ENCODE measurements at regions not wholly inside any gene's neighbourhood (a gene's known extent, or its start where the extent isn't known, plus 50 kb on each side); places are given as distances from the start of the nearest gene placed in this dataset.

DNA sequence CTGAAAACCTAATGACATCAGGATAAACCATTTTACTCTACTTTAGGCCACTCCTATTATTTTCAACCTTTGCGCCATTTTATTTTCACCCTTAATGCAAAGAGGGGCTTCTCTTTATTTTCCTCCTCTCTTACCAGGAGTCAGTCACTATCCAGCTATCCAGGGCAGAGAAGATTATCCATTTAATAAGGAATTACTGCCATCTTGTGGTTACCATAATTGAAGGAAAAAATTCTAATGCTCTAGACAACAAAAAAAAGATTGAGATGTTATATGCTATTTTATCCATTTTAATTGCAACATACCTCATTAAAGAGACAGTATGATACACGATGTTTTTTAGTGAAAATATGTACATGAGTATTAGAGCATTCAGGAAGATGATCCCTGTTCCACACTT lies 514.5 kb upstream of the FAM241A start:
- no peak overlapping the region for H2BK20ac ChIP-seq (ENCODE audit: low read depth, low read length)
- H3K56ac ChIP-seq (ENCODE audit: extremely low read depth, insufficient read depth, low read length) = no peak overlapping the region
- no peaks in the 10 kb centered on the region for H3K4me1 ChIP-seq (ENCODE audit: control insufficient read depth, insufficient read depth, low read length)
- no peaks in the 10 kb centered on the region for H3K9me1 ChIP-seq (ENCODE audit: insufficient read depth, low read length)
- H3K9ac ChIP-seq (ENCODE audit: low read depth, low read length) = no peak overlapping the region
- H3K27ac ChIP-seq (ENCODE audit: insufficient read depth, low read length) = no peak overlapping the region
- H3K4me3 ChIP-seq (ENCODE audit: insufficient read depth, low read depth, low read length) = no peak overlapping the region
- no peak overlapping the region for H2AK5ac ChIP-seq (ENCODE audit: low read depth, low read length)
- no peak overlapping the region for H4K8ac ChIP-seq (ENCODE audit: low read depth in 2 of 2, low read length in 2 of 2)
- H2BK5ac ChIP-seq (ENCODE audit: low read depth, low read length, poor library complexity, severe bottlenecking) = no peak overlapping the region
- intact Hi-C loops (cut with micrococcal nuclease) (loop anchor here (1.0 to 10.0 kb wide), 7 partner anchors 155 to 1632 kb away; no protein-coding TSS in a partner anchor), dilution Hi-C loops (cut with HindIII; ENCODE audit: low sequenced_read_pairs, unreplicated experiment) (no loop called here), in situ Hi-C loops (cut with MboI; ENCODE audit: low sequenced_read_pairs) (loop anchor here (5.0 to 25.0 kb wide), 3 partner anchors 493 to 998 kb away; no protein-coding TSS in a partner anchor)
- CTCF ChIA-PET = interaction anchor here (0.9 kb wide), 1 partner anchor 494 kb away, joined by 4 read pairs; no protein-coding TSS in a partner anchor
- TF ChIP-seq, protein P1, sequence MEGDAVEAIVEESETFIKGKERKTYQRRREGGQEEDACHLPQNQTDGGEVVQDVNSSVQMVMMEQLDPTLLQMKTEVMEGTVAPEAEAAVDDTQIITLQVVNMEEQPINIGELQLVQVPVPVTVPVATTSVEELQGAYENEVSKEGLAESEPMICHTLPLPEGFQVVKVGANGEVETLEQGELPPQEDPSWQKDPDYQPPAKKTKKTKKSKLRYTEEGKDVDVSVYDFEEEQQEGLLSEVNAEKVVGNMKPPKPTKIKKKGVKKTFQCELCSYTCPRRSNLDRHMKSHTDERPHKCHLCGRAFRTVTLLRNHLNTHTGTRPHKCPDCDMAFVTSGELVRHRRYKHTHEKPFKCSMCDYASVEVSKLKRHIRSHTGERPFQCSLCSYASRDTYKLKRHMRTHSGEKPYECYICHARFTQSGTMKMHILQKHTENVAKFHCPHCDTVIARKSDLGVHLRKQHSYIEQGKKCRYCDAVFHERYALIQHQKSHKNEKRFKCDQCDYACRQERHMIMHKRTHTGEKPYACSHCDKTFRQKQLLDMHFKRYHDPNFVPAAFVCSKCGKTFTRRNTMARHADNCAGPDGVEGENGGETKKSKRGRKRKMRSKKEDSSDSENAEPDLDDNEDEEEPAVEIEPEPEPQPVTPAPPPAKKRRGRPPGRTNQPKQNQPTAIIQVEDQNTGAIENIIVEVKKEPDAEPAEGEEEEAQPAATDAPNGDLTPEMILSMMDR (conservative IDR thresholded peaks at IDR 0.05; ENCODE audit: low read depth, low read length) = peak; percentile 68
- TF ChIP-seq RAD21 (IDR thresholded peaks at IDR 0.05; ENCODE audit: low read length) (peak; percentile 73), SMC3 (IDR thresholded peaks at IDR 0.05; ENCODE audit: low read depth, low read length) (peak; percentile 71), RCOR1 (IDR thresholded peaks at IDR 0.05; ENCODE audit: insufficient replicate concordance, low read length) (no peak)
- TF ChIP-seq, protein P2, sequence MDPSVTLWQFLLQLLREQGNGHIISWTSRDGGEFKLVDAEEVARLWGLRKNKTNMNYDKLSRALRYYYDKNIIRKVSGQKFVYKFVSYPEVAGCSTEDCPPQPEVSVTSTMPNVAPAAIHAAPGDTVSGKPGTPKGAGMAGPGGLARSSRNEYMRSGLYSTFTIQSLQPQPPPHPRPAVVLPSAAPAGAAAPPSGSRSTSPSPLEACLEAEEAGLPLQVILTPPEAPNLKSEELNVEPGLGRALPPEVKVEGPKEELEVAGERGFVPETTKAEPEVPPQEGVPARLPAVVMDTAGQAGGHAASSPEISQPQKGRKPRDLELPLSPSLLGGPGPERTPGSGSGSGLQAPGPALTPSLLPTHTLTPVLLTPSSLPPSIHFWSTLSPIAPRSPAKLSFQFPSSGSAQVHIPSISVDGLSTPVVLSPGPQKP (IDR thresholded peaks at IDR 0.05; ENCODE audit: borderline replicate concordance, low read depth, low read length) = no peak
- no peaks in the 10 kb centered on the region for H3K36me3 ChIP-seq (ENCODE audit: control insufficient read depth, insufficient read depth, low read length)
- no peak overlapping the region for H4K91ac ChIP-seq (ENCODE audit: insufficient read depth, low read depth, low read length)
- H3K27me3 ChIP-seq (ENCODE audit: control insufficient read depth, insufficient read depth, low read length) = no peaks in the 10 kb centered on the region
- H3K14ac ChIP-seq (replicated peaks; ENCODE audit: low read depth, low read length) = no peak overlapping the region
- no peaks in the 10 kb centered on the region for H4K20me1 ChIP-seq (ENCODE audit: insufficient read depth, low read length)
- H2AFZ ChIP-seq (replicated peaks; ENCODE audit: low read length, poor library complexity) = no peak overlapping the region
- POLR2A ChIA-PET (ENCODE audit: unreplicated experiment) = no interaction called here
- H4K5ac ChIP-seq (ENCODE audit: low read depth, low read length) = no peak overlapping the region
- H3K79me1 ChIP-seq (ENCODE audit: low read depth in 1 of 2, low read length in 2 of 2) = no peaks in the 10 kb centered on the region
- no peak overlapping the region for H3K4me2 ChIP-seq (ENCODE audit: low read depth, low read length)
- H3K4ac ChIP-seq (ENCODE audit: low read depth, low read length) = no peak overlapping the region
- no peaks in the 10 kb centered on the region for H3K9me3 ChIP-seq (ENCODE audit: control insufficient read depth, insufficient read depth, low read length)
- no peak overlapping the region for H2AK9ac ChIP-seq (replicated peaks; ENCODE audit: low read depth, low read length, poor library complexity)
- ATAC-seq (ENCODE audit: low read depth) (peak; percentile 77; the same call in 1 of the 2 replicates), DNase-seq (peak; percentile 42)
- H2BK120ac ChIP-seq (ENCODE audit: low read depth, low read length) = no peak overlapping the region
- H3K18ac ChIP-seq (ENCODE audit: low read depth, low read length) = no peak overlapping the region
- no CpG with 5 or more reads among the region's 2 CpGs for WGBS, 2 experiments (ENCODE audit: extremely low coverage in 2 of 2, insufficient read length in 1 of 2)
- no peak overlapping the region for H2BK15ac ChIP-seq (ENCODE audit: low read depth, low read length)
- no TSS peak for BruUV-seq (replicated peaks)
- no peak overlapping the region for H3K23ac ChIP-seq (ENCODE audit: low read depth, low read length)

All from IMR-90 (cell line).